SK-N-SH (cell line): ENCODE measurements at regions not wholly inside any gene's neighbourhood (a gene's known extent, or its start where the extent isn't known, plus 50 kb on each side); places are given as distances from the start of the nearest gene placed in this dataset.

Experiments used
- CTCF ChIA-PET: fragments of 300-600, 350-600 bp; formaldehyde crosslinking; extraction: SDS; loops from one replicate; lab custom pipeline; 2021; lab: Yijun Ruan, JAX
- POLR2A ChIA-PET: fragments of 350-600 bp; sonication (Branson Sonifier 250); formaldehyde crosslinking; extraction: SDS; loops from one replicate; lab custom pipeline; 2020; ENCODE audit warnings: antibody characterized with exemption, inconsistent platforms; lab: Yijun Ruan, JAX
- DNase-seq: peaks from one replicate; pipeline ENCODE4 v3.0.0; 2012
- H2AFZ ChIP-seq: fragments of 200-600 bp; sonication (generic); 2 replicates; pipeline ENCODE4 v1.8.1; 2016; ENCODE audit warnings: antibody characterized with exemption, mild to moderate bottlenecking, low read depth
- H3F3A ChIP-seq: fragments of 200-600 bp; sonication (generic); replicated peaks from 2 replicates; pipeline ENCODE3; 2016; ENCODE audit warnings: antibody characterized with exemption, mild to moderate bottlenecking; ENCODE audit not compliant: insufficient read depth
- H3K27ac ChIP-seq, 2 experiments: fragments of 200-500 bp in 1 of 2; fragments of 200-600 bp in 1 of 2; sonication (Bioruptor generic) in 1 of 2; sonication (generic), shearing (Covaris generic) in 1 of 2; 2 replicates each; pipeline versions ENCODE4 v1.5.1 to v1.6.1; 2014 to 2016; ENCODE audit warnings: low read depth in 2 of 2, inconsistent platforms in 1 of 2, low read length in 1 of 2, mild to moderate bottlenecking in 1 of 2, mixed read lengths in 1 of 2
- H3K27me3 ChIP-seq: fragments of 200-600 bp; sonication (generic), shearing (Covaris generic); 2 replicates; pipeline ENCODE4 v1.6.1; 2016; ENCODE audit warnings: mixed run types; ENCODE audit not compliant: insufficient read depth
- H3K36me3 ChIP-seq, 2 experiments: fragments of 200-500 bp in 1 of 2; fragments of 200-600 bp in 1 of 2; sonication (Bioruptor generic) in 1 of 2; sonication (generic) in 1 of 2; replicated peaks in 1 of 2; 2 replicates each; pipeline versions ENCODE3 to v1.5.1; 2014 to 2016; ENCODE audit warnings: low read length in 1 of 2, mild to moderate bottlenecking in 1 of 2; ENCODE audit not compliant: insufficient read depth in 2 of 2, control insufficient read depth in 1 of 2
- H3K4me1 ChIP-seq, 2 experiments: fragments of 200-500 bp in 1 of 2; fragments of 200-600 bp in 1 of 2; sonication (Bioruptor generic) in 1 of 2; sonication (generic), shearing (Covaris generic) in 1 of 2; 2 replicates each; pipeline versions ENCODE4 v1.5.1 to v1.6.1; 2014 to 2016; ENCODE audit warnings: low read depth in 1 of 2, low read length in 1 of 2, mixed run types in 1 of 2; ENCODE audit not compliant: insufficient read depth in 2 of 2, control insufficient read depth in 1 of 2
- H3K4me2 ChIP-seq: fragments of 200-600 bp; sonication (generic), shearing (Covaris generic); 2 replicates; pipeline ENCODE4 v1.6.1; 2017; ENCODE audit warnings: mixed run types
- H3K4me3 ChIP-seq, 2 experiments: fragments of 200-500 bp in 1 of 2; fragments of 200-600 bp in 1 of 2; sonication (Bioruptor generic) in 1 of 2; sonication (generic), shearing (Covaris generic) in 1 of 2; 2 replicates each; pipeline versions ENCODE4 v1.5.1 to v1.8.1; 2014 to 2016; ENCODE audit warnings: low read depth in 2 of 2, inconsistent platforms in 1 of 2, low read length in 1 of 2, mild to moderate bottlenecking in 1 of 2, mixed read lengths in 1 of 2, moderate library complexity in 1 of 2
- H3K79me2 ChIP-seq: fragments of 200-600 bp; sonication (generic); 2 replicates; pipeline ENCODE4 v1.8.1; 2017; ENCODE audit warnings: mild to moderate bottlenecking; ENCODE audit not compliant: insufficient read depth
- H3K9ac ChIP-seq: fragments of 200-600 bp; sonication (generic); 2 replicates; pipeline ENCODE4 v1.6.1; 2017; ENCODE audit warnings: mixed run types
- H3K9me2 ChIP-seq: fragments of 200-600 bp; sonication (generic); 2 replicates; pipeline ENCODE4 v1.6.1; 2017; ENCODE audit warnings: mixed run types
- H3K9me3 ChIP-seq: fragments of 200-600 bp; sonication (generic); 2 replicates; pipeline ENCODE4 v1.6.1; 2017; ENCODE audit warnings: mixed run types, mild to moderate bottlenecking, moderate library complexity
- H4K20me1 ChIP-seq: fragments of 200-600 bp; sonication (generic); 2 replicates; pipeline ENCODE4 v1.6.1; 2017; ENCODE audit warnings: mild to moderate bottlenecking, mixed run types; ENCODE audit not compliant: insufficient read depth
- CHD2 ChIP-seq: fragments of 150-350 bp; IDR thresholded peaks from 2 replicates; pipeline ENCODE4 v1.6.1; 2018; ENCODE audit warnings: low read length; ENCODE audit not compliant: partially characterized antibody
- FOXM1 ChIP-seq: IDR thresholded peaks from 2 replicates; pipeline ENCODE4 v1.4.0; 2012; ENCODE audit warnings: low read depth, mild to moderate bottlenecking
- NRF1 ChIP-seq: IDR thresholded peaks from 2 replicates; pipeline ENCODE4 v1.6.1; 2012; ENCODE audit warnings: low read depth, mild to moderate bottlenecking, low read length
- RAD21 ChIP-seq: IDR thresholded peaks from 2 replicates; pipeline ENCODE4 v1.6.1; 2012; ENCODE audit warnings: mild to moderate bottlenecking, low read length
- REST ChIP-seq: IDR thresholded peaks from 2 replicates; pipeline ENCODE4 v1.6.1; 2012; ENCODE audit warnings: mild to moderate bottlenecking, low read depth, low read length, moderate library complexity
- TAF1 ChIP-seq: IDR thresholded peaks from 2 replicates; pipeline ENCODE4 v1.6.1; 2012; ENCODE audit warnings: low read depth, mild to moderate bottlenecking, low read length, moderate library complexity, borderline replicate concordance
- WGBS: methylation state at CpG from one replicate; pipeline ENCODE4 v1.1.6; 2017; ENCODE audit warnings: low lambda C conversion rate; 5-methylcytosine and 5-hydroxymethylcytosine counted together

DNA sequence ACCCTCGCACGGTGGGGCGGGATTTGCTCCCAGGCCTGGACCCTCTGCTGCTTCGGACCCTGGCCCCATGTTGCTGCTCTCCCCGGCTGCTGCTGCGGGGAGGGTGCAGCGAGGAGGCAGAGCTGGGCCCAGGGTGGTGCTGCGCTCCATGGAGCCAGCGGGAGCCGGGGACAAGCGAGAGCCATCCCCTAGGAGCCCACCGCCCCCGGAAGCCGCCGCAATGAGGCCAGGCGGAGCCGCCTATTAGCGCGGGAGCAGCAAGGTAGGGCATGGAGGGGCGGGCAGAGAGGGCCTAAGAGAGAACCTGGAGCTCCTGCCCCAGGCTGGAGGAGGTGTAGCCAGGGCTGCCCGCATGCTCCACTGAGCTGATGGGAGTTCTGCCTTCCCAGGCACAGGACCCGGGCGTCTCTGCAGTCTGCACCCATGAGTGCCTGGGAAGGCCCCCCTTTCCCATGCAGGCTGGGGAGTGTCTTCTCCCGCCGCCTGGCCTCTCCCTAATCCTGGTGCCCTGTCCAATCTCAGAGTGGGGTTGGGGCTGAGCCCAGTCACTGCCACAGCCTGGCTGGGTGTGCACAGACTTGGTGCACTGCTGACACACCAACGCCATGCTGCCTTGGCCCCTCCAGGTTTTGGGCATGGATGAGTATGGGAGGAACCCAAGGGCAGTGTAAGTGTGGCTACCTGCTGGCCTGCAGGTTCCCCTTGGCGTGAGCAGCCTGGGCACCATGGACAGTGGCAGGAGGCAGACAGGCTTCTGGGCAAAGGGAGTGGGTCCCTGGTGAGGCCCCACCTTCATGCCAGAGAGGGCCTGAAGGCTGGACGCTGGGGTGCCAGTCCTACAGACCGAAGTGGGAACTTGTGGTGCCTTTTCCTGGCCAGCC lies 360.6 kb upstream of the MAP3K7 start:
- Histone ChIP-seq H3K9me2 (no peaks in the 10 kb centered on the region), H3K4me1 (no peaks in the 10 kb centered on the region), H3K36me3 (no peaks in the 10 kb centered on the region), H4K20me1 (no peaks in the 10 kb centered on the region), H3K4me2 (no peak overlapping the region), H3K9ac (no peak overlapping the region), H3K27ac (no peak overlapping the region), H3F3A (no peaks in the 10 kb centered on the region), H3K79me2 (no peaks in the 10 kb centered on the region), H3K27me3 (no peaks in the 10 kb centered on the region), H3K4me3 (no peak overlapping the region), H2AFZ (no peak overlapping the region), H3K9me3 (no peaks in the 10 kb centered on the region)
- ChIA-PET CTCF (no interaction called here), POLR2A (no interaction called here)
- WGBS, result 58% methylated on average over 13 of the region's 29 CpGs
- TF ChIP-seq RAD21 (no peak), REST (peak; percentile 65; the same call in 1 of the 2 replicates)
- no peak for DNase-seq

DNA sequence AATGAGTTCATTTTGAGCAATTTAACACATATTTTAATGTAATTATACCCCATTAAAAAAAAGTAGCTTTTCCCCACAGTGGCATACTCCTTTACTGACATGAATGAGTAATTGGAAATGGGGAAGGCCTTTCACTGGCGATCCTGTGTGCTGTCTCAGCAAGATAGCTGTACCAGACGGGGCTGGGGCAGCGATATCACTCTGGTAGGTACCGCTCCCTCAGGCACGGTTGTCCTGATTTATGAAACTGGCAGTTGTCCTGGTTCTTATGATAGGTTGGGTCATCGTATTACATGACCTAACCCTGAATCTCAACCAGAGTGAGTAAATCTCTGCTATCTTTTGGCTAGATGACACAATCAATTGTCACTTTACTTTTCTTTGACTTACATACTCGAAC lies 355.0 kb upstream of the MAP3K7 start:
- Histone ChIP-seq H4K20me1 (no peaks in the 10 kb centered on the region), H3K9me2 (no peaks in the 10 kb centered on the region), H3K4me1 (no peaks in the 10 kb centered on the region), H3K4me3 (no peak overlapping the region), H3K9ac (no peak overlapping the region), H3F3A (no peaks in the 10 kb centered on the region), H3K36me3 (no peaks in the 10 kb centered on the region), H3K4me2 (no peak overlapping the region), H3K9me3 (no peaks in the 10 kb centered on the region), H3K27me3 (0 out of 2 replicates have a peak, but pooled peaks cover 4% of the 10 kb centered on the region), H3K79me2 (no peaks in the 10 kb centered on the region), H2AFZ (no peak overlapping the region), H3K27ac (no peak overlapping the region)
- WGBS, result 46% methylated on average over 5 of the region's 7 CpGs
- ChIA-PET POLR2A (no interaction called here), CTCF (interaction anchor here (1.0 to 2.0 kb wide), 3 partner anchors 9 to 99 kb away, joined by 3 to 10 read pairs (median 6); no protein-coding TSS in a partner anchor)
- TF ChIP-seq CHD2 (no peak), NRF1 (no peak), FOXM1 (no peak), TAF1 (no peak), RAD21 (no peak)
- no peak for DNase-seq
